Cerebellar cortex (tissue), 1 donor: ENCODE measurements at regions not wholly inside any gene's neighbourhood (a gene's known extent, or its start where the extent isn't known, plus 50 kb on each side); places are given as distances from the start of the nearest gene placed in this dataset.
"Not testable (repeated sequence)": the region's sequence is repeated elsewhere in the genome, so short reads cannot be mapped to it uniquely, and the experiment has no call there.

Source experiments
- DNase-seq: peaks from one replicate; pipeline ENCODE4 v3.0.0-alpha.2; 2015; ENCODE audit warnings: low spot score

GRCh38 chr10:23543691-23544380 lies 105.0 kb downstream of the OTUD1 start:
- DNase-seq = no peak

GRCh38 chr10:23545866-23546265 lies 107.0 kb downstream of the OTUD1 start:
- DNase-seq = not testable (repeated sequence)

GRCh38 chr10:23556727-23557440 lies 118.0 kb downstream of the OTUD1 start:
- DNase-seq = no peak

GRCh38 chr10:23557777-23558176 lies 118.9 kb downstream of the OTUD1 start:
- no peak for DNase-seq

GRCh38 chr10:23558361-23558799 lies 119.5 kb downstream of the OTUD1 start:
- DNase-seq = no peak

GRCh38 chr10:23568996-23569395 lies 130.1 kb downstream of the OTUD1 start:
- no peak for DNase-seq

GRCh38 chr10:23571884-23572283 lies 133.0 kb downstream of the OTUD1 start:
- DNase-seq = no peak

- no peak for DNase-seq
These were observed 143.1 kb downstream of the OTUD1 start for GRCh38 chr10:23581906-23582450.

- DNase-seq = no peak
These were observed 145.5 kb downstream of the OTUD1 start for GRCh38 chr10:23584396-23584795.

GRCh38 chr10:23585186-23585585 lies 146.3 kb downstream of the OTUD1 start:
- DNase-seq = no peak

GRCh38 chr10:23585666-23586065 lies 146.8 kb downstream of the OTUD1 start:
- no peak for DNase-seq

GRCh38 chr10:23595278-23595677 lies 156.4 kb downstream of the OTUD1 start:
- not testable (repeated sequence) for DNase-seq

- DNase-seq = no peak
These were observed 165.7 kb downstream of the OTUD1 start for GRCh38 chr10:23604613-23605012.

GRCh38 chr10:23606456-23606855 lies 167.6 kb downstream of the OTUD1 start:
- no peak for DNase-seq

GRCh38 chr10:23608926-23609325 lies 170.1 kb downstream of the OTUD1 start:
- no peak for DNase-seq

- no peak for DNase-seq
These were observed 171.9 kb downstream of the OTUD1 start for GRCh38 chr10:23610626-23611307.

- no peak for DNase-seq
These were observed 172.6 kb downstream of the OTUD1 start for GRCh38 chr10:23611308-23612029.

GRCh38 chr10:23613900-23614299 lies 175.0 kb downstream of the OTUD1 start:
- no peak for DNase-seq

GRCh38 chr10:23614483-23614882 lies 175.6 kb downstream of the OTUD1 start:
- DNase-seq = no peak

GRCh38 chr10:23630376-23630775 lies 191.5 kb downstream of the OTUD1 start:
- DNase-seq = no peak

GRCh38 chr10:23630885-23631284 lies 192.0 kb downstream of the OTUD1 start:
- no peak for DNase-seq
